Right renal cortex interstitium (tissue), 3 donors: ENCODE measurements at regions not wholly inside any gene's neighbourhood (a gene's known extent, or its start where the extent isn't known, plus 50 kb on each side); places are given as distances from the start of the nearest gene placed in this dataset.
"Not testable (repeated sequence)": the region's sequence is repeated elsewhere in the genome, so short reads cannot be mapped to it uniquely, and the experiment has no call there.

Experiments
- DNase-seq, 3 donors: peaks; one replicate each; pipeline ENCODE4 v3.0.0-alpha.2; 2013; ENCODE audit warnings: low read depth in 3 of 3, low spot score in 2 of 3

- DNase-seq = no peak
Measured at GRCh38 chr6:965343-965742, 272.4 kb upstream of the EXOC2 start.

- no peak for DNase-seq
Measured at GRCh38 chr6:963456-963855, 270.5 kb upstream of the EXOC2 start.

GRCh38 chr6:961407-961960, 268.5 kb upstream of the EXOC2 start:
- no peak for DNase-seq

DNA sequence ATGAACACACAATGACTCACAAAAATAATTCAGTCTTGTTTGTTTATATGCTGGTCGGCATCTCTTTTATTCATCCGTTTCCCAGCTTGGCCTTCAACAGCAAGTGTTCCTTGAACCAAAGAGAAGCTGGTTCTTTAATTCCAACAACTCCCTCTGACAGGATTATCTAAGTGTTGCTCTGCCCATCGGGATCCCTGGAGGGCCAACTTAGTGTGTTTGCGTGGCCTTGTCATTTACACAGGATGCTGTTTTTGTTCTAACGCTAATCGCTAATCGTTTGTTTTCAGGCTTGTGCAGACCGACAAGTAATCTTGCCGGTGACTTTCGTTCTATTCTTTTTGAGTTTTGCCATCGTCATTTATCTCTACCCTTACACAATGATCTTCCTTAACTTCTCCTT, 267.4 kb upstream of the EXOC2 start:
- DNase-seq = no peak

DNA sequence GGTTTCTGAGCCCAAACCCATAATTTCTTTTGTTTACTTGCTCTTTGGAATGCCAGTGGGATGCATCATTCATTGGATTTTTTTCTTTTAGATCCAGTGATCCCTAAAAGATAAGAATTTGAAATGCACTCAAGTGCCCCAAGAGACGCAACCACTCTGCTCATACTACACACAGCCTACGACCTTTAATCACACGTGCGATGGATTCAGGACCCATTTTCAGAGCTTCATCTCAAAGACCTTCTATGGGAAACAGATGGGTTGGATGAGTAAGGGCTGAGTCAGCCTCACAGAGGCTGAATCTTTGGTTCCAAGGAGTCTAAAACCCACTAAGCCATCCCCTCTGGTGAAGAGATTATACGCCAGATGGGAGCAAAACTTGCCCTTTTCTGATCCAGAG, 265.5 kb upstream of the EXOC2 start:
- DNase-seq = no peak

DNA sequence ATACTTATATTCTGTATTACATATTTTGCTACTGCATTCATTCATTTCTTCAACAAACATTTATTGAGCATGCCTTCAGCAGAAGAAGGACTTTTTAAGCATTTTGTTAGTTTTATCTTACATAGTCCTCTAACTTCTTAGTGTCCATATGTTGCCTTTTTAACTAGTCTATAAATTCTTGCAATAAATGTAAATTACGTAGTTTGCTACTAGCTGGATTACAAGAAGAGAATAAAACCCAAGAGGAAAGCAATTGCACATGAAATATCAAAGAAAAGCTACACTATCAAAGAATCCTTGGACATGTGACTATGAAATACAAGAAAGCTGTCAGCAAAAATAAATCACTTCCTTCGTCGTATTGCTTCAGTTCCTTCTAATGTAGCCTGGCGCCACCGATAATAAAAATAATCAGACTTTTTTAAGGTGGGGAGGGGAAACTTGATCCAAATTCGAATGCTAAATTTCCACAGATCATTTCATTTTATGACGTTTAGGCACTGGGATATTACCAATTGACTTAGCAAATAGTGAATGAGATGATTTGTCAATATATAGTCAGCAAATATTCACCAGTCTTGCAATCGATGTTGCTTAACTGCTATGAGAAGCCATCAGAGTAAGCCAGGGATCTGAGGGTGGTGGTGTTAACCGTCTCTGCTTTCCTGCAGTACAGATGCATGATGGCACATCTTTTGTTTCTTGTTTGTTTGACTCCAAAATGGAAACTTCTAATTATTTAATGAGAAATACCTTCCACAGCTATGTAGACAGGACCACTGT, 258.7 kb upstream of the EXOC2 start:
- DNase-seq = no peak

DNA sequence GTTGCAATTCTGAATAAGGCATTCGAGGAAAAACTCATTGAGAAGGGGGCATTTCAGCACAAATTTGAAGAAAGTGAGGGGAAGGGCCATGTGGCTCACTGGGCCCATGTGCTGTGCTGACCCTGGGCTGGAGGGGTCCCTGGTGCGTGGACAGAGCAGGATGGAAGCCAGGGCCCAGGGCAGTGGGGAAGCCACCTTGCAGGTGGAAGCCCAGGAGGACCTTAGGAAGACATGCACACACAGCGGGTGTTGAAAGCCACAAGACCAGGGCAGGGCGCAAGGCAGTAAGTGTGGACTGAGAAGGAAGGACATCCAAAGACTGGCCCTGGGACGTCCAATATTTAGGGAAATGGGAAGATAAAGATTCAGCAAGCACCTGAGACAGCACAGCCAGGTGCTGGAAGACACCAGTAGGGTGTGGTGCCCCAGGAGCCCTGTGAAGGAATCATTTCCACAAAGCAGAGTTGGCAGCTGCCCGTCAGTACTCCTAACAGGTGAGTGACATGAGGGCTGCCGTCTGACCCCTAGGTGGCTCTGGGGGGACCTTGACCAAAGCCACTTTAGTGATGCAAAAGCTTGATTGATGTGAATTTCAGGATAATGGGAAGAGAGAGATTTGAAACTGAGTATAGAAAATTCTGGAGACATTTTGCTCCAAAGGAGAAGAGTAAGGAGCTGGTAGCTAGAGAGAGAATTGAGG, 254.4 kb upstream of the EXOC2 start:
- DNase-seq = no peak

GRCh38 chr6:946546-946945, 253.6 kb upstream of the EXOC2 start:
- no peak for DNase-seq

- DNase-seq = no peak
Measured at GRCh38 chr6:939526-940252, 246.8 kb upstream of the EXOC2 start.

- DNase-seq = no peak
Measured at GRCh38 chr6:938916-939315, 246.0 kb upstream of the EXOC2 start.

DNA sequence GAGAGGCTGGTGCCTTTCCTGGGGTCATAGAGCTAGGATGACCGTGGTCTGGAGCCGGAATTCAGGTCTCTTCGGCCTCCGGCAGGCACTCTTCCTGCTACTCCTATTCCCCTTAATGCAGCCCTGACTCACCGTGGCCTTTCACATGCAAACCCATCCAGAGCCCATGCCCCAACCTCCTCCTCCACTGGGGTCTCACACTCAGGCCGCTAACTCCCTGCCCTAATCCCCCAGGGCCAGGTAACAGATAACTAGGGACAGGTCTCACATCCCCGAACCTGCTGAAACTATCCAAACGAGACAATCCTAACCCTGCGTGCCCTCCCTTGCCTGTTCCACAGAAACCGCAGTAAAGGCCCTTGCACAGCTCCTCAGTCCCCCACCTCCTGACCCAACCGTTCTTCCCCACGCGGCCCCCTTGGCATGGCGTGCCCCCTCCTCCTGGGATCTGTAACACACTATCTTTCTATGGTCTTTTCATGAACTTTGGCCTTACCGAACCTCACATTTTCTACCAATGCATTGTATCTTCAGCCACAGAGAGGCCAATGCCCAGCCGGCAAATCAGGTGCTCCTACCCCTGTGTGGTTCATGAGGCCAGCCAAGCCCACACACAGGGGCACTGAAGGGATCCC, 245.4 kb upstream of the EXOC2 start:
- no peak for DNase-seq

- DNase-seq = no peak
Measured at GRCh38 chr6:935582-935981, 242.6 kb upstream of the EXOC2 start.

DNA sequence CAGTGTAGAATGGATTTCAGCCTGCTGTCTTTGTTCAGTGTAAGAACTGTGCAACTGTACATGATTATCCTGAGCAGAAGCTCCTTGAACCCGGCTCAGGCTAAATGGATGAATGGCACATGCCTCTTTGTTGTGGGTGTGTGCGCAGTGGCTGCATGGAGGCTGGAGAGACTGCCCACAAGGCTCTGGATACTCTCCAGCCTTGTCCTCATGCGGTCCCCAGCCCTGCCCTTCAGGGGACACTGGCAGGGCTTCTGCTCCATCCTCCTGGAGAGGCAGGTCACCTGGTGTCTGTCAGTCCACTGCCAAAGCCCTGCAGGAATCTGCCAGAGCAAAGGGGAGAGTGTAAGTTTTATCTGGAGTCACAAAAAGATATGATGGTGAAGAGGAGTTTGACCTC, 241.7 kb upstream of the EXOC2 start:
- no peak for DNase-seq

DNA sequence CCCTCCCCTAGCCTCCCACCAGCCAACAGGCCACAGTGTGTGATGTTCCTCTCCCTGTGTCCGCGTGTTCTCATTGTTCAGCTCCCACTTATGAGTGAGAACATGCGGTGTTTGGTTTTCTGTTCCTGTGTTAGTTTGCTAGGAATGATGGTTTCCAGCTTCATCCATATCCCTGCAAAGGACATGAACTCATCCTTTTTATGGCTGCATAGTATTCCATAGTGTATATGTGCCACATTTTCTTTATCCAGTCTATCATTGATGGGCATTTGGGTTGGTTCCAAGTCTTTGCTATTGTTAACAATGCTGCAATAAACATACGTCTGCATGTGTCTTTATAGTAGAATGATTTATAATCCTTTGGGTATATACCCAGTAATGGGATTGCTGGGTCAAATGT, 239.0 kb upstream of the EXOC2 start:
- DNase-seq = not testable (repeated sequence)

DNA sequence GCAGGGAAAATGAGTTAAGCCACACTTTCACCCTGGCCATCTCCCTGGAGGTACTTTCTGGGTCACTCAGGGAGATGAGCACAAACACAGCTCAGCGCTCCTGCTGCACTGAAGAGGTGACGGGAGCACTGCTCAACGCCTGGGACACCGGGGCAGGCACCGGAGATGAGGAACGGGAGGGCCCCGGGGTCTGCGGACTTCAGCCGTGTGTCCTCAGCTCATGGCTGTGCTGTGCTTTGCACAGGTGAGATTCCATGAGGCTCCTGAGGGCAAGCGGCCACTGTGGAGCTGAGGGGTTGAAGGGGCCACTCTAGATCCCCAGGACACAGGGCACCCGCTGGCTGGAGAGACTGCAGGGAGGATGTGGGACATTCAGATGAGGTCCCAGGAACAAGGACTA, 234.2 kb upstream of the EXOC2 start:
- no peak for DNase-seq

DNA sequence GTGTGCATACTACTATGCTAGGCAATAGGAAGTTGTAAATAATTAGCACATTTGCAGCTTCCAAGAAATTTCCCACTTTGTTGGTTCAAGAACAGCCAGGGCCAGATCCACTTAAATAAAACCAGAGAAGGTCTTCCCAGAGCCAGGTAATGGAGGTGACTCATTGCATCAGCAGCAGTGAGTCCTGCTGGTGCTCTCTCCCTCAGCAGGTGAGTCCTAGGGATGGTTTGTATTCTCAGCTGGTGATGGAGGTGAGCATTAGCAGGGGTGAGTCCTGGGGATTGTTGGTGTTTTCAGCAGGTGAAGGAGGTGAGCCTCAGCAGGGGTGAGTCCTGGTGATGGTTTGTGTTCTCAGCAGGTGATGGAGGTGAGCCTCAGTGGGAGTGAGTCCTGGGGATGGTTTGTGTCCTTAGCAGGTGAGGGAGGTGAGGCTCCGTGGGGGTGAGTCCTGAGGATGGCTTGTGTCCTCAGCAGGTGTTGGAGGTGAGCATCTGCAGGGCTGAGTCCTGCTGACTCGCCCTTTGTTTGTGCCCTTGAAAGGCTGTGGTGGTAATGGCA, 232.8 kb upstream of the EXOC2 start:
- no peak for DNase-seq

- DNase-seq = no peak
Measured at GRCh38 chr6:924661-925060, 231.7 kb upstream of the EXOC2 start.

DNA sequence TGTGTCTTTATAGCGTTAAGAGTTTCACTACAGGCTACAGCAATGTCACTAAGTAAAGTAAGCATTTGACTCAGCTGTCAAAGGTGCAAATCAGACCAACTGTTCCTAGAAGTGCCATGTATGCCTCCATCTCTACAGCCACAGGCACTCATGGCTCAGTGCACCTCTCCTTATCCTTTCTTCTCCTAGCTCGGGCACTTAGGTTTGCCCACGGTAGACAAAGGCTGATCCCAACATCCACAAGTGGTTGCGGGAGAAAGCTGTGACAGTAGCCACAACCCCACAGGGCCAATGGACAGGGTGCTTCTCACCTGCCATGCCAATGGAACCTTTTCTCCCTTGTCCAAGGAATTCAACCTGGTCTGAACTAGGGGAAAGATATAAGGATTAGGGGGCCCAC, 228.5 kb upstream of the EXOC2 start:
- DNase-seq = no peak

DNA sequence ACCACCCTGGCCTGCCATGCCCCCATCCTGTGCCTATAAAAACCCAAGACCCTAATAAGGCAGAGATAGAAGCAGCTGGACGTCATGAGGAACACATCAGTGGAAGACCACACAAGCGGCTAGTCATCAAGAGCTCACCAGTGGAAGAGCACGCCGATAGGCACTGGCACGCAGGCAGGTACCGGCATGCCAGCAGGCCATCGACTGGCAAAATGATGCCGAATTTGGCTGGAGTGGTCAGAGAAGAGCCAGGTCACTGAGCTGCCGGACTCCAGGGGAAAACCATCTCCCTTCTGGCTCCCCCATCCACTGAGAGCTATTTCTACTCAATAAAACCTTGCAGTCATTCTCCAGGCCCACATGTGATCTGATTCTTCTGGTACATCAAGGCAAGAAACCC, 227.6 kb upstream of the EXOC2 start:
- no peak for DNase-seq

- no peak for DNase-seq
Measured at GRCh38 chr6:919500-919899, 226.6 kb upstream of the EXOC2 start.

GRCh38 chr6:917939-918338, 225.0 kb upstream of the EXOC2 start:
- DNase-seq = no peak
